HUES6 (cell line): ENCODE measurements at regions not wholly inside any gene's neighbourhood (a gene's known extent, or its start where the extent isn't known, plus 50 kb on each side); places are given as distances from the start of the nearest gene placed in this dataset.

Experiments used
- H3K27ac ChIP-seq: 2 replicates; pipeline ENCODE4 v1.7.0; 2013; ENCODE audit warnings: low read depth, mild to moderate bottlenecking, low read length, inconsistent platforms
- H3K27me3 ChIP-seq: 2 replicates; pipeline ENCODE4 v1.6.1; 2013; ENCODE audit warnings: low read length; ENCODE audit not compliant: control insufficient read depth, insufficient read depth
- H3K36me3 ChIP-seq: 2 replicates; pipeline ENCODE4 v1.6.1; 2013; ENCODE audit warnings: low read length; ENCODE audit not compliant: control insufficient read depth, insufficient read depth
- H3K4me1 ChIP-seq: 2 replicates; pipeline ENCODE4 v1.6.1; 2013; ENCODE audit warnings: low read length; ENCODE audit not compliant: control insufficient read depth, insufficient read depth
- H3K4me3 ChIP-seq: 2 replicates; pipeline ENCODE4 v1.5.1; 2013; ENCODE audit warnings: low read depth, low read length
- H3K9ac ChIP-seq: one replicate; pipeline ENCODE4 v1.6.1; 2013; ENCODE audit warnings: mild to moderate bottlenecking, low read length
- H3K9me3 ChIP-seq: 2 replicates; pipeline ENCODE4 v1.6.1; 2013; ENCODE audit warnings: low read depth, low read length; ENCODE audit not compliant: control insufficient read depth, insufficient read depth

GRCh38 chr7:33742521-33742920, 162.8 kb upstream of the BMPER start:
- H3K4me3 ChIP-seq = no peak overlapping the region
- H3K9ac ChIP-seq = no peak overlapping the region
- no peaks in the 10 kb centered on the region for H3K36me3 ChIP-seq
- no peaks in the 10 kb centered on the region for H3K27me3 ChIP-seq
- H3K9me3 ChIP-seq = no peaks in the 10 kb centered on the region
- no peak overlapping the region for H3K27ac ChIP-seq
- H3K4me1 ChIP-seq = peaks cover 3% of the 10 kb centered on the region; the same call in 1 of the 2 replicates

GRCh38 chr7:33742999-33743587, 162.2 kb upstream of the BMPER start:
- H3K27me3 ChIP-seq = no peaks in the 10 kb centered on the region
- no peak overlapping the region for H3K9ac ChIP-seq
- H3K4me3 ChIP-seq = no peak overlapping the region
- no peaks in the 10 kb centered on the region for H3K9me3 ChIP-seq
- H3K27ac ChIP-seq = no peak overlapping the region
- peaks cover 3% of the 10 kb centered on the region; the same call in 1 of the 2 replicates for H3K4me1 ChIP-seq
- H3K36me3 ChIP-seq = no peaks in the 10 kb centered on the region

GRCh38 chr7:33743594-33743993, 161.7 kb upstream of the BMPER start:
- H3K9ac ChIP-seq = no peak overlapping the region
- no peak overlapping the region for H3K4me3 ChIP-seq
- no peaks in the 10 kb centered on the region for H3K27me3 ChIP-seq
- no peaks in the 10 kb centered on the region for H3K9me3 ChIP-seq
- peaks cover 3% of the 10 kb centered on the region; the same call in 1 of the 2 replicates for H3K4me1 ChIP-seq
- H3K36me3 ChIP-seq = no peaks in the 10 kb centered on the region
- H3K27ac ChIP-seq = no peak overlapping the region

GRCh38 chr7:33744293-33745075, 160.9 kb upstream of the BMPER start:
- no peaks in the 10 kb centered on the region for H3K9me3 ChIP-seq
- no peak overlapping the region for H3K4me3 ChIP-seq
- H3K4me1 ChIP-seq = peaks cover 3% of the 10 kb centered on the region; the same call in 1 of the 2 replicates
- H3K27ac ChIP-seq = no peak overlapping the region
- H3K36me3 ChIP-seq = no peaks in the 10 kb centered on the region
- H3K27me3 ChIP-seq = no peaks in the 10 kb centered on the region
- H3K9ac ChIP-seq = no peak overlapping the region

- Histone ChIP-seq H3K36me3 (no peaks in the 10 kb centered on the region), H3K27me3 (no peaks in the 10 kb centered on the region), H3K4me1 (peaks cover 3% of the 10 kb centered on the region; the same call in 1 of the 2 replicates), H3K9ac (no peak overlapping the region), H3K9me3 (no peaks in the 10 kb centered on the region), H3K27ac (no peak overlapping the region), H3K4me3 (no peak overlapping the region)
These were observed 159.4 kb upstream of the BMPER start for GRCh38 chr7:33745934-33746333.

- peaks cover 4% of the 10 kb centered on the region for H3K4me1 ChIP-seq
- H3K9me3 ChIP-seq = no peaks in the 10 kb centered on the region
- no peak overlapping the region for H3K27ac ChIP-seq
- H3K4me3 ChIP-seq = no peak overlapping the region
- H3K27me3 ChIP-seq = no peaks in the 10 kb centered on the region
- no peak overlapping the region for H3K9ac ChIP-seq
- no peaks in the 10 kb centered on the region for H3K36me3 ChIP-seq
These were observed 156.5 kb upstream of the BMPER start for GRCh38 chr7:33748793-33749192.

GRCh38 chr7:33750177-33750576, 155.2 kb upstream of the BMPER start:
- Histone ChIP-seq H3K9me3 (no peaks in the 10 kb centered on the region), H3K9ac (no peak overlapping the region), H3K4me1 (peaks cover 4% of the 10 kb centered on the region), H3K4me3 (no peak overlapping the region), H3K36me3 (no peaks in the 10 kb centered on the region), H3K27ac (no peak overlapping the region), H3K27me3 (no peaks in the 10 kb centered on the region)

- H3K9ac ChIP-seq = no peak overlapping the region
These were observed 153.9 kb upstream of the BMPER start for GRCh38 chr7:33751443-33751842.

GRCh38 chr7:33753881-33754525, 151.3 kb upstream of the BMPER start:
- Histone ChIP-seq H3K9ac (no peak overlapping the region), H3K36me3 (no peaks in the 10 kb centered on the region), H3K4me3 (no peak overlapping the region), H3K27me3 (no peaks in the 10 kb centered on the region), H3K27ac (no peak overlapping the region), H3K4me1 (peaks cover 4% of the 10 kb centered on the region; the same call in 1 of the 2 replicates), H3K9me3 (no peaks in the 10 kb centered on the region)

More at GRCh38 chr7:33751443-33751842, 153.9 kb upstream of the BMPER start:
- Histone ChIP-seq H3K36me3 (no peaks in the 10 kb centered on the region), H3K4me1 (peaks cover 4% of the 10 kb centered on the region), H3K27ac (no peak overlapping the region), H3K27me3 (no peaks in the 10 kb centered on the region), H3K4me3 (no peak overlapping the region), H3K9me3 (no peaks in the 10 kb centered on the region)

GRCh38 chr7:33754933-33755928, 150.1 kb upstream of the BMPER start:
- Histone ChIP-seq H3K9me3 (no peaks in the 10 kb centered on the region), H3K4me1 (peaks cover 4% of the 10 kb centered on the region; the same call in 1 of the 2 replicates), H3K9ac (no peak overlapping the region), H3K27ac (no peak overlapping the region), H3K27me3 (no peaks in the 10 kb centered on the region), H3K4me3 (no peak overlapping the region), H3K36me3 (no peaks in the 10 kb centered on the region)
